ENCODE measurements at regions not wholly inside any gene's neighbourhood (a gene's known extent, or its start where the extent isn't known, plus 50 kb on each side); places are given as distances from the start of the nearest gene placed in this dataset.

GRCh38 chr12:42799966-42800365, 210.4 kb upstream of the PRICKLE1 start:
- 100% methylated on average over 1 of the region's 1 CpG for WGBS (ENCODE audit: insufficient coverage, insufficient replicate concordance, low lambda C conversion rate, missing lambda C conversion rate)
- Histone ChIP-seq H3K27ac (ENCODE audit: control insufficient read depth, insufficient read depth) (no peak overlapping the region), H2AFZ (ENCODE audit: control insufficient read depth, low read depth, low read length) (no peak overlapping the region), H3K9ac (ENCODE audit: control insufficient read depth, insufficient read depth, low read length) (no peak overlapping the region), H4K20me1 (ENCODE audit: control insufficient read depth, insufficient read depth) (no peaks in the 10 kb centered on the region), H3K9me3 (replicated peaks; ENCODE audit: control insufficient read depth, insufficient read depth, low read length) (no peaks in the 10 kb centered on the region), H3K36me3 (ENCODE audit: control insufficient read depth in 2 of 2, insufficient read depth in 2 of 2, low read length in 1 of 2) (no peaks in the 10 kb centered on the region), H3K4me3 (no peak overlapping the region), H3K27me3 (replicated peaks in 1 of 2; ENCODE audit: control insufficient read depth in 2 of 2, insufficient read depth in 2 of 2, low read length in 1 of 2) (peaks cover 0 to 2% of the 10 kb centered on the region in 2 experiments; a peak in 2 of 4 replicates), H3K4me1 (ENCODE audit: control insufficient read depth, insufficient read depth, low read length) (no peaks in the 10 kb centered on the region), H3K79me2 (ENCODE audit: control insufficient read depth, insufficient read depth, low read length) (no peaks in the 10 kb centered on the region), H3K4me2 (ENCODE audit: control insufficient read depth, insufficient read depth) (no peak overlapping the region)
- DNase-seq (ENCODE audit: low read depth, low spot score) (no peak), FAIRE-seq (no peak), ATAC-seq (no peak)
- ChIA-PET POLR2A (no interaction called here), RAD21 (ENCODE audit: unreplicated experiment) (no interaction called here), SMC1A (ENCODE audit: uncharacterized antibody, unreplicated experiment) (no interaction called here), CTCF (no interaction called here)
- intact Hi-C loops (cut with micrococcal nuclease; ENCODE audit: unreplicated experiment) = no loop called here
- no TSS peak for BruUV-seq (replicated peaks)
- TF ChIP-seq SMC3 (IDR thresholded peaks at IDR 0.05; ENCODE audit: borderline replicate concordance, low read length) (no peak), CREB1 (IDR thresholded peaks at IDR 0.05; ENCODE audit: low read depth) (no peak), NFIC (IDR thresholded peaks at IDR 0.05; ENCODE audit: low read depth, low read length) (no peak), PRDM15 (CRISPR knock-in tag; IDR thresholded peaks at IDR 0.05) (no peak), SUPT20H (IDR thresholded peaks at IDR 0.05; ENCODE audit: borderline replicate concordance, control insufficient read depth, low read depth, low read length) (no peak), BMI1 (IDR thresholded peaks at IDR 0.05; ENCODE audit: borderline replicate concordance) (no peak), EGR1 (IDR thresholded peaks at IDR 0.05; ENCODE audit: borderline replicate concordance in 1 of 2, low read depth in 2 of 2, low read length in 2 of 2) (no peak), CHD4 (IDR thresholded peaks at IDR 0.05) (no peak), CBX5 (IDR thresholded peaks at IDR 0.05; ENCODE audit: low read depth) (no peak), POLR2A (IDR thresholded peaks at IDR 0.05; ENCODE audit: low read depth, low read length) (no peak), CEBPB (IDR thresholded peaks at IDR 0.05; ENCODE audit: borderline replicate concordance in 1 of 2, low read depth in 2 of 2, low read length in 2 of 2) (no peak), PML (IDR thresholded peaks at IDR 0.05; ENCODE audit: low read length) (no peak), ZBTB33 (IDR thresholded peaks at IDR 0.05) (no peak), MTA2 (IDR thresholded peaks at IDR 0.05; ENCODE audit: low read depth) (no peak), RCOR1 (conservative IDR thresholded peaks at IDR 0.05; ENCODE audit: low read depth, low read length) (no peak), IRF4 (IDR thresholded peaks at IDR 0.05; ENCODE audit: low read depth, low read length) (no peak)
- in situ Hi-C loops (cut with MboI) = no loop called here

Measured in GM12878 (cell line).